Dedifferentiated amniotic fluid mesenchymal stem cell (primary cell): ENCODE measurements at regions not wholly inside any gene's neighbourhood (a gene's known extent, or its start where the extent isn't known, plus 50 kb on each side); places are given as distances from the start of the nearest gene placed in this dataset.
"Not testable (repeated sequence)": the region's sequence is repeated elsewhere in the genome, so short reads cannot be mapped to it uniquely, and the experiment has no call there.

Experiments
- DNase-seq: peaks from one replicate; pipeline ENCODE4 v3.0.0-alpha.2; 2016; ENCODE audit errors: extremely low spot score

GRCh38 chr14:84068288-84068687, 1461.7 kb upstream of the FLRT2 start:
- DNase-seq: no peak

GRCh38 chr14:84071061-84071460, 1458.9 kb upstream of the FLRT2 start:
- no peak for DNase-seq

- no peak for DNase-seq
Measured at GRCh38 chr14:84074626-84075025, 1455.3 kb upstream of the FLRT2 start.

- DNase-seq: no peak
Measured at GRCh38 chr14:84080944-84081343, 1449.0 kb upstream of the FLRT2 start.

- peak; percentile 40 for DNase-seq
Measured at GRCh38 chr14:84084056-84084630, 1445.8 kb upstream of the FLRT2 start.

- no peak for DNase-seq
Measured at GRCh38 chr14:84085493-84085892, 1444.5 kb upstream of the FLRT2 start.

- no peak for DNase-seq
Measured at GRCh38 chr14:84086714-84087113, 1443.2 kb upstream of the FLRT2 start.

GRCh38 chr14:84087986-84088531, 1441.9 kb upstream of the FLRT2 start:
- DNase-seq: peak; percentile 51

- DNase-seq: no peak
Measured at GRCh38 chr14:84090837-84091236, 1439.1 kb upstream of the FLRT2 start.

GRCh38 chr14:84095681-84096080, 1434.3 kb upstream of the FLRT2 start:
- DNase-seq: peak; percentile 21

- DNase-seq: no peak
Measured at GRCh38 chr14:84098261-84098660, 1431.7 kb upstream of the FLRT2 start.

- DNase-seq: not testable (repeated sequence)
Measured at GRCh38 chr14:84099560-84099959, 1430.4 kb upstream of the FLRT2 start.

- DNase-seq: no peak
Measured at GRCh38 chr14:84107835-84108343, 1422.1 kb upstream of the FLRT2 start.

GRCh38 chr14:84108746-84109457, 1421.0 kb upstream of the FLRT2 start:
- DNase-seq: no peak

- DNase-seq: no peak
Measured at GRCh38 chr14:84112589-84112988, 1417.4 kb upstream of the FLRT2 start.

GRCh38 chr14:84125676-84126075, 1404.3 kb upstream of the FLRT2 start:
- DNase-seq: no peak

- DNase-seq: no peak
Measured at GRCh38 chr14:84127495-84127894, 1402.4 kb upstream of the FLRT2 start.

GRCh38 chr14:84128050-84128449, 1401.9 kb upstream of the FLRT2 start:
- no peak for DNase-seq

GRCh38 chr14:84129007-84129406, 1400.9 kb upstream of the FLRT2 start:
- DNase-seq: no peak

- DNase-seq: no peak
Measured at GRCh38 chr14:84129941-84130340, 1400.0 kb upstream of the FLRT2 start.

GRCh38 chr14:84131924-84132323, 1398.0 kb upstream of the FLRT2 start:
- DNase-seq: no peak

- no peak for DNase-seq
Measured at GRCh38 chr14:84144166-84144565, 1385.8 kb upstream of the FLRT2 start.

- DNase-seq: no peak
Measured at GRCh38 chr14:84152452-84152851, 1377.5 kb upstream of the FLRT2 start.
